GM21423 (cell line): ENCODE measurements at regions not wholly inside any gene's neighbourhood (a gene's known extent, or its start where the extent isn't known, plus 50 kb on each side); places are given as distances from the start of the nearest gene placed in this dataset.
"Not testable (repeated sequence)": the region's sequence is repeated elsewhere in the genome, so short reads cannot be mapped to it uniquely, and the experiment has no call there.

ENCODE experiments used
- ATAC-seq: cut with Tn5 transposase; IDR thresholded peaks from one replicate; pipeline ENCODE4 v1.9.1; 2021; ENCODE audit warnings: mild to moderate bottlenecking, moderate library complexity; ENCODE audit not compliant: unreplicated experiment

DNA sequence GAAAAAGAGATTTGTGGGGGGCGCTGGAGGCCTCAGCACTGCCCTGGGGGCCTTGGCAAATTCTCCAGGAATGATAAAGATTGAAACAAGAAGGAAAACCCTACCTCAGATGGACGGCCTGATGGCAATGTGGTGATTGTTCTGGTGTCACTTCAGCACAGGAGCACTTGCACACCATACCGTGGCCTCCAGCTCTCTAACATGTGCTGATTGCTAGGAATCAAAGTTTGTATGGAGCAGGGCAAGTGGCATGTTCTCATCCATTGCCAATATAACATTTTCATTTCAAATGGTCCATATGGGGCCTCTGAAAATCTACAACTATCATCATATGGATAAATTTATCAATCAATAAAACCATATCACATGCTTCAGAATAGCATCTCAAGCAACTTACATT lies 253.0 kb downstream of the DEPDC1B start:
- ATAC-seq, result no peak

DNA sequence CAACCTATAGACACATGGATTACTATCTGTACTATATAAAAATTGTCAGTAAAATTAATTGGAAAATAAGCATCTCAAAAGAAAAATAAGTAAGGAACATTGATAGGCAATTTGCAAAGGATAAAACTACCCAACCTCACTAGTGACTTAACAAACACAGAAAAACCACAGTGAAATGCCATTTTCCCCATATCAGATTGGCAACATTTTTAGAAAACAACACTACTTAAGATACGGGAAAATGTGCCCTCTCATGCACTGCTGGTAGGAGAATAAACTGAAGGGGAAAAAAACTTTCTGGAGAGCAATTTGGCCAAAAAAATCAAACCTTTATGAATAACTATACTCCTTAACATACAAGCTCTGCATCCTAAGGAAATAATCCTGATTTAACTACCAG lies 254.0 kb downstream of the DEPDC1B start:
- no peak for ATAC-seq

GRCh38 chr5:60445427-60445826 lies 254.5 kb downstream of the DEPDC1B start:
- no peak for ATAC-seq

DNA sequence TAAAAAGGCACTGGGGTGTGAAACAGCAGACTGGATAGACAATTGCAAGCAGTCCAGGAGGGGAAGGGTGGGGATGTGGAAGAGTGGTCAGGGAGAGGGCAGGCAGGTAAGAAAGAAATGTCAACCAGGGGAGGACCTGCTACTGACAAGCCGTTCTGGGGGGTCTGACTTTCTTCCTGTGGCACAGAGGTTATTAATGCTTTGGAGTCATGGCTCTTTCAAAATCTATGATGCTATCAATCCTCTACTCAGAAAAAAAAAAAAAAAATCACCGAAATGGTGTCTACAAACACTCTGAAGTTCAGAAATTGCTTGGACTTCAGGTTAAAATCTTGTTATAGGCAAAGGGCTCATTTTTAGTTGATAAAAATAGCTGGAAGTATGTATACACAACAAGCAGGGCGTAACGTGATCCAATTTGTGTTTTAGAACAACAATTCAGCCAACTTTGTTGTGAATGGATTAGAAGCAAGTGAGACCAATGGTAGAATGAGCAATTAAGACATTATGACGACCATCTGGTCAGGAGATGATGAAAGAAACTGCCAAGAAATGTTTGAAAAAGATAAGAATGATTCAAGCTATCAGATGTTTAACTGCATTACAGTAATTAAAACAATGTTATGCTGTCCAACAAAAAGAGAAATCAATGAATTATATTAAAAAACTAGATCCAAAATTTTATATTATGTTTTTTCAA lies 255.2 kb downstream of the DEPDC1B start:
- no peak for ATAC-seq

DNA sequence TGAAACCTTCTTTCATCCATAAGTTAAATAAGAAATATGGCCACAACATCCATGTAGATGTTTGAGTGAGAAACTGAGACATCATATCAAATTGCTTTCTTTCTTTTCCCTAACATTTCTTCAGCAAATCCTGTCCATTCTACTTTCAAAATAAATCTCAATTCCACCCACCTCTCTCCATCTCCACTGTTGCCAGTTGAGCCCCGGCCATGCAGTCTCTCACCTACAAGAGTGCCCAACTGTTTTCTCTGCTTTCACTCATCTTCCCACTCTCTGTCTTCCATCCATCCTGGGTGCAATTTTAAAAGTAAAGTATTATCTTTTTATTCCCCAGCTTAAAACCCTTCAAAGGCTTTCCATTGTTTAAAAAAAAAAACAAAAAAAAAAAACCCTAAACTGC lies 260.4 kb downstream of the DEPDC1B start:
- ATAC-seq, result no peak

GRCh38 chr5:60437308-60437707 lies 262.7 kb downstream of the DEPDC1B start:
- ATAC-seq, result no peak

DNA sequence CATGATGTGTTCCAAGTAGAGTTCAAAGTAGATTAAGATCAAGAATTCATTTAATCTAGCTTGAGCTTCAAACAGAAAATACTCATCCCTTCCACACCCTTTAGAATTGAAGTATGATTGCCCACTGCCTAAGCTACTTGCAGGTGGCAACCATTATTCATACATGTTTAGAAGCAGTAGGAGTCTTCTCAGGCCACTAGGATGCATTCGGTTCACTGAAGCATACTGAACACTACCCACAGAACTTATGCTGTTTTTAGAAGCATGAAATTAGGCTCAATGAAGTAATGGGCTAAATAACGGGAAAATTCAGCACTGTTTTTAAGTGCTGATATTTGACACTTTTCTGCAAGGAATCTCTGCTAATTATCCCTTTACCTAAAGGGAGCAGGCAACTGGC lies 263.4 kb downstream of the DEPDC1B start:
- ATAC-seq, result peak; percentile 55

GRCh38 chr5:60435808-60436207 lies 264.2 kb downstream of the DEPDC1B start:
- no peak for ATAC-seq

DNA sequence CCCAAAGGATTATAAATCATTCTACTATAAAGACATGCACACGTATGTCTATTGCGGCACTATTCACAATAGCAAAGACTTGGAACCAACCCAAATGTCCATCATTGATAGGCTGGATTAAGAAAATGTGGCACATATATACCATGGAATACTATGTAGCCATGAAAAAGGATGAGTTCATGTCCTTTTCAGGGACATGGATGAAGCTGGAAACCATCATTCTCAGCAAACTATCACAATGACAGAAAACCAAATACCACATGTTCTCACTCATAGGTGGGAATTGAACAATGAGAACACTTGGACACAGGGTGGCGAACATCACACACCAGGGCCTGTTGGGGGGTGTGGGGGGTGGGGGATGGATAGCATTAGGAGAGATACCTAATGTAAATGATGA lies 273.8 kb downstream of the DEPDC1B start:
- ATAC-seq, result not testable (repeated sequence)

- not testable (repeated sequence) for ATAC-seq
These were observed 279.2 kb downstream of the DEPDC1B start for GRCh38 chr5:60420773-60421172.

- ATAC-seq, result no peak
These were observed 282.3 kb downstream of the DEPDC1B start for GRCh38 chr5:60417500-60418181.

- ATAC-seq, result no peak
These were observed 284.5 kb downstream of the DEPDC1B start for GRCh38 chr5:60415443-60415842.

GRCh38 chr5:60410427-60410826 lies 289.5 kb downstream of the DEPDC1B start:
- ATAC-seq, result no peak

GRCh38 chr5:60404171-60404570 lies 295.8 kb downstream of the DEPDC1B start:
- ATAC-seq, result no peak

DNA sequence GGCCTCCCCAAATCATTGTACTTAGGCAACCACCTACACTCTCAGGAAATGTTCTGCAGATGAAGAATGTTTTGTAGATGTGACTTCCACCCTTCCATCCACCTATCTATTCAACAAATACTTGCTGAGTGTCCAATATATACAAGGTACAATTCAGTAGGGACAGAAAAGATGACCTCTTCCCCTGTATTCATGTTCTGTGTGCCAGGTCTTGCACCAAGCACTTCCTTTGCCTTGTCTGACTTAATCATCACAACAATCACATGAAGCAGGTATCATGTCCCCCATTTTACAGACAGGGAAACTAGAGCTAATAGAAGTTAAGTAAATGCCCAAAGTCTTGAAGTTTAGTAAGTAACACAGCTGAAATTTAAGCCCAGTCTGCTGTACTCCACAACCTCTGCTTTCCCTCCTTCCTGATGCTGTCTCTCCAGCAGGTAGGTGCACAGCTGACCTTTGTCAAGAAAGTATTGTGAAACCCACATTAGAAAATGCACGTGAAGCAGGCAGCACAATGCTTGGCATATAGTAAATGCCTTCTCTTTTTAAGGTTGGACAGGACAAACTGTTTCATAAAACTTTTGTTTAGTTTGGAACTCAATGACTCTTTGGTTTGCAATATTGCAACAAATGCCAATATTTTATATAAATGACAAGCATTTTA lies 296.5 kb downstream of the DEPDC1B start:
- no peak for ATAC-seq

DNA sequence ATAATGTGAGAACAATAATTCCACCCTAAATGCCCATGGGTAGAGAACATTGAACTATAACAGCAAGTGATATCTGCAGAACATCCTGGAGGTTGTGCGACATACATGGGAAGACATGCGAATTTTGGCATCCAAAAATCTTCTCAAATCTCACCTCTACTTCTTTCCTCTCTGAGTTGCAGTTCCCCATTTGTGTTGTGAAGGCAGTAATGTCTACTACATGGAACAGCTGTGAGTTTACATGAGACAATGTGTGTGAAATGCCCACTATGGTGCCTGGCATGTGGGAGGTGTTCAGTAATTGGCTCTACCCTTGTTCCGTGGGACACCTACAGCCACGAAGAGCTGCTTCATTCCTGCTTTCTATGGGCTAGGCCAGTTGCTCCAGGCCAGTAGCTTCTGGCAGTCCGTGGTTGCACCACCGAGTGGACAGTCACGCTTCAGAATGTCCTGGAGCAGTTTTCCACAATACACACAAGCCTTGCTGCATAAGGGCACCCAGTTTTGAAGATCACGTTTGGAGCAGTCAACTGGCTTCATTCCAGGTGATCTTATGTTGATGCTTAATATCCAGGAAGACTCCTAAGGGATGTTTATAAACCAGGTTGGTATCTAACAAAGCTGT lies 297.7 kb downstream of the DEPDC1B start:
- no peak for ATAC-seq

GRCh38 chr5:60401526-60401925 lies 298.4 kb downstream of the DEPDC1B start:
- ATAC-seq, result no peak

- ATAC-seq, result no peak
These were observed 300.5 kb downstream of the DEPDC1B start for GRCh38 chr5:60399507-60399906.

- no peak for ATAC-seq
These were observed 304.1 kb downstream of the DEPDC1B start for GRCh38 chr5:60395712-60396329.

DNA sequence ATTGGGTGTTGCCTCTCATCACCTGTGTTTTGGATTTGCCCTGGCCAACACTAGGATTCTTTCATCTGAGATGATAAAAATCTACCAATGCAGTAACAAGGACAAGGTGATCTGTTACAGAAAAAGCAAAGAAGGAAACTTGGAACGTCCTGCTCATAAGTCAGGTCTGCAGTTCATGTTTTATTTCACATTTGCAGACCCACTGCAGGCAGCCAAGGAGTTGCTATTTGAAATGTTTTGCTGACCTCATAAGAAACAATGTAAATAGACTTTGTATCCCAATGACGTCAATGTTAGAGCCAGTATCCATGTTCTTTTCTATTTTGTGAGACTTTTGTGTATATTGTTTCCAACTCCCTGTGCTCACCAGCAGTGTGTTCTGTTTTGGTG lies 312.9 kb downstream of the DEPDC1B start:
- no peak for ATAC-seq

GRCh38 chr5:60386436-60387050 lies 313.4 kb downstream of the DEPDC1B start:
- no peak for ATAC-seq
